ENCODE measurements at regions not wholly inside any gene's neighbourhood (a gene's known extent, or its start where the extent isn't known, plus 50 kb on each side); places are given as distances from the start of the nearest gene placed in this dataset.

GRCh38 chr10:107471911-107472310, 307.4 kb upstream of the SORCS1 start:
- H2BK5ac ChIP-seq (ENCODE audit: low read depth, low read length), result no peak overlapping the region
- no peaks in the 10 kb centered on the region for H3K36me3 ChIP-seq (ENCODE audit: control insufficient read depth in 2 of 4, insufficient read depth in 4 of 4, low read length in 3 of 4)
- H3K23me2 ChIP-seq (ENCODE audit: low read depth, low read length), result no peaks in the 10 kb centered on the region
- no peak overlapping the region for H4K8ac ChIP-seq (ENCODE audit: extremely low read depth, insufficient read depth, low read length)
- TF ChIP-seq HDAC2 (IDR thresholded peaks at IDR 0.05; ENCODE audit: borderline replicate concordance in 1 of 2, low read depth in 2 of 2, low read length in 2 of 2), result no peak
- no peak for TF ChIP-seq TAF1 (IDR thresholded peaks at IDR 0.05; ENCODE audit: low read depth, low read length)
- no peak for TF ChIP-seq ZNF274 (IDR thresholded peaks at IDR 0.05; ENCODE audit: borderline replicate concordance, extremely low read depth, low read length)
- TF ChIP-seq CREB1 (IDR thresholded peaks at IDR 0.05), result no peak
- TF ChIP-seq MAFK (IDR thresholded peaks at IDR 0.05; ENCODE audit: low read depth, low read length), result no peak
- no peak for TF ChIP-seq NANOG (IDR thresholded peaks at IDR 0.05; ENCODE audit: insufficient read depth, low read depth, low read length, poor library complexity, severe bottlenecking)
- TF ChIP-seq CHD2 (IDR thresholded peaks at IDR 0.05; ENCODE audit: low read length), result no peak
- no peak for TF ChIP-seq RBBP5 (IDR thresholded peaks at IDR 0.05; ENCODE audit: borderline replicate concordance, low read depth, low read length)
- no peak for TF ChIP-seq BCL11A (IDR thresholded peaks at IDR 0.05; ENCODE audit: low read depth in 2 of 2, low read length in 2 of 2)
- TF ChIP-seq SP1 (IDR thresholded peaks at IDR 0.05; ENCODE audit: low read depth, low read length), result no peak
- TF ChIP-seq EZH2 (IDR thresholded peaks at IDR 0.05; ENCODE audit: low read depth, low read length, severe bottlenecking), result no peak
- H3K4me3 ChIP-seq (ENCODE audit: extremely low read depth in 1 of 4, insufficient read depth in 2 of 4, low read depth in 3 of 4, low read length in 4 of 4), result no peak overlapping the region
- H3K79me1 ChIP-seq (ENCODE audit: low read depth, low read length), result no peaks in the 10 kb centered on the region
- H4K20me1 ChIP-seq (replicated peaks in 1 of 2; ENCODE audit: control insufficient read depth in 1 of 2, insufficient read depth in 2 of 2, low read length in 2 of 2), result no peaks in the 10 kb centered on the region
- H3K56ac ChIP-seq (replicated peaks; ENCODE audit: insufficient read length, low read depth, low read length), result no peak overlapping the region
- no peak overlapping the region for H3K9ac ChIP-seq (replicated peaks in 1 of 4; ENCODE audit: extremely low read depth in 1 of 4, low read depth in 3 of 4, low read length in 3 of 4)
- ChIA-PET CTCF (ENCODE audit: partially characterized antibody) (no interaction called here), POLR2A (ENCODE audit: partially characterized antibody) (no interaction called here)
- WGBS, 2 experiments (ENCODE audit: extremely low coverage in 1 of 2, insufficient coverage in 1 of 2, insufficient read length in 1 of 2, insufficient replicate concordance in 2 of 2, low coverage in 1 of 2, low lambda C conversion rate in 2 of 2, missing lambda C conversion rate in 1 of 2), result 95% methylated on average over 2 of the region's 2 CpGs; no CpG with 5 or more reads in 1 of the 2 experiments
- no peak overlapping the region for H4K5ac ChIP-seq (ENCODE audit: insufficient read length, low read depth, low read length)
- no peak overlapping the region for H2BK12ac ChIP-seq (ENCODE audit: low read depth, low read length)
- H2AFZ ChIP-seq (ENCODE audit: low read length), result no peak overlapping the region
- H3K79me2 ChIP-seq (ENCODE audit: control insufficient read depth in 1 of 2, insufficient read depth in 2 of 2, low read length in 2 of 2), result no peaks in the 10 kb centered on the region
- H3K4me1 ChIP-seq (replicated peaks in 1 of 4; ENCODE audit: control insufficient read depth in 3 of 4, insufficient read depth in 4 of 4, low read length in 3 of 4), result no peaks in the 10 kb centered on the region
- no peak overlapping the region for H3K4ac ChIP-seq (replicated peaks; ENCODE audit: insufficient read length, low read depth, low read length)
- no peak overlapping the region for H4K91ac ChIP-seq (replicated peaks; ENCODE audit: insufficient read length, low read length)
- H2BK15ac ChIP-seq (ENCODE audit: low read length), result no peak overlapping the region
- no peaks in the 10 kb centered on the region for H3K9me3 ChIP-seq (ENCODE audit: insufficient read depth in 2 of 2, low read depth in 1 of 2, low read length in 1 of 2)
- H3K18ac ChIP-seq (ENCODE audit: extremely low read depth, low read length), result no peak overlapping the region
- no peak overlapping the region for H3K27ac ChIP-seq (ENCODE audit: low read depth, low read length)
- H3K27me3 ChIP-seq (replicated peaks in 1 of 4; ENCODE audit: control insufficient read depth in 3 of 4, extremely low read depth in 1 of 4, insufficient read depth in 3 of 4, low read length in 3 of 4), result no peaks in the 10 kb centered on the region
- FAIRE-seq (no peak), DNase-seq (ENCODE audit: low read depth in 1 of 2, low spot score in 2 of 2) (no peak)
- H3K4me2 ChIP-seq (ENCODE audit: insufficient read depth in 1 of 2, low read depth in 2 of 2, low read length in 2 of 2), result no peak overlapping the region
- no peak overlapping the region for H2BK20ac ChIP-seq (ENCODE audit: low read length)
- H3K14ac ChIP-seq (ENCODE audit: insufficient read length), result no peak overlapping the region
- H2AK5ac ChIP-seq (ENCODE audit: low read depth, low read length), result no peak overlapping the region
- no peak overlapping the region for H2BK120ac ChIP-seq (replicated peaks; ENCODE audit: low read depth, low read length)
- H3K23ac ChIP-seq (ENCODE audit: insufficient read length), result no peak overlapping the region
